K562 (cell line): ENCODE measurements at regions not wholly inside any gene's neighbourhood (a gene's known extent, or its start where the extent isn't known, plus 50 kb on each side); places are given as distances from the start of the nearest gene placed in this dataset.

Experiments
- CBX1 ChIP-seq: sonication (generic); IDR thresholded peaks from 2 replicates; pipeline ENCODE4 v1.6.1; 2016; ENCODE audit warnings: antibody characterized with exemption, low read depth, mild to moderate bottlenecking
- HLTF ChIP-seq: fragments of 450-650 bp; IDR thresholded peaks from 2 replicates; pipeline ENCODE4 v1.6.1; 2016
- TCF7 ChIP-seq: sonication (generic); IDR thresholded peaks from 2 replicates; pipeline ENCODE4 v1.6.1; 2016; ENCODE audit warnings: antibody characterized with exemption, borderline replicate concordance
- ZFP36 ChIP-seq: fragments of 150-350 bp; IDR thresholded peaks from 2 replicates; pipeline ENCODE4 v1.6.1; 2018; ENCODE audit warnings: low read length, low read depth; ENCODE audit not compliant: partially characterized antibody
- ZFP91 ChIP-seq: sonication (generic); formaldehyde crosslinking; IDR thresholded peaks from 2 replicates; pipeline ENCODE4 v1.8.0; 2022; ENCODE audit warnings: mild to moderate bottlenecking, missing genetic modification reagents
- TF ChIP-seq, protein P1 (sequence below): fragments of 450-650 bp; formaldehyde crosslinking; IDR thresholded peaks from 2 replicates; pipeline ENCODE4 v1.4.0; 2020; ENCODE audit warnings: mild to moderate bottlenecking
- TF ChIP-seq, protein P2 (sequence below), 3 experiments: IDR thresholded peaks in 2 of 3; conservative IDR thresholded peaks in 1 of 3; 2 replicates each; pipeline ENCODE4 v1.5.1; 2011 to 2012; ENCODE audit warnings: low read length in 3 of 3, mild to moderate bottlenecking in 3 of 3, control low read depth in 2 of 3, improper control_type of control experiment in 1 of 3, inconsistent platforms in 1 of 3, low read depth in 1 of 3, mixed read lengths in 1 of 3, moderate library complexity in 1 of 3; ENCODE audit not compliant: insufficient read depth in 2 of 3
- TF ChIP-seq, protein P3 (sequence below): sonication (generic); formaldehyde crosslinking; IDR thresholded peaks from 2 replicates; pipeline ENCODE4 v1.9.0; 2022; ENCODE audit warnings: mild to moderate bottlenecking, missing genetic modification reagents

GRCh38 chr13:105740739-105741138, 794.7 kb downstream of the EFNB2 start:
- TF ChIP-seq, protein P1, sequence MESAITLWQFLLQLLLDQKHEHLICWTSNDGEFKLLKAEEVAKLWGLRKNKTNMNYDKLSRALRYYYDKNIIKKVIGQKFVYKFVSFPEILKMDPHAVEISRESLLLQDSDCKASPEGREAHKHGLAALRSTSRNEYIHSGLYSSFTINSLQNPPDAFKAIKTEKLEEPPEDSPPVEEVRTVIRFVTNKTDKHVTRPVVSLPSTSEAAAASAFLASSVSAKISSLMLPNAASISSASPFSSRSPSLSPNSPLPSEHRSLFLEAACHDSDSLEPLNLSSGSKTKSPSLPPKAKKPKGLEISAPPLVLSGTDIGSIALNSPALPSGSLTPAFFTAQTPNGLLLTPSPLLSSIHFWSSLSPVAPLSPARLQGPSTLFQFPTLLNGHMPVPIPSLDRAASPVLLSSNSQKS (CRISPR knock-in tag) = no peak
- TF ChIP-seq CBX1 (no peak), ZFP36 (no peak), HLTF (no peak), ZFP91 (no peak), TCF7 (no peak)
- TF ChIP-seq, protein P2, sequence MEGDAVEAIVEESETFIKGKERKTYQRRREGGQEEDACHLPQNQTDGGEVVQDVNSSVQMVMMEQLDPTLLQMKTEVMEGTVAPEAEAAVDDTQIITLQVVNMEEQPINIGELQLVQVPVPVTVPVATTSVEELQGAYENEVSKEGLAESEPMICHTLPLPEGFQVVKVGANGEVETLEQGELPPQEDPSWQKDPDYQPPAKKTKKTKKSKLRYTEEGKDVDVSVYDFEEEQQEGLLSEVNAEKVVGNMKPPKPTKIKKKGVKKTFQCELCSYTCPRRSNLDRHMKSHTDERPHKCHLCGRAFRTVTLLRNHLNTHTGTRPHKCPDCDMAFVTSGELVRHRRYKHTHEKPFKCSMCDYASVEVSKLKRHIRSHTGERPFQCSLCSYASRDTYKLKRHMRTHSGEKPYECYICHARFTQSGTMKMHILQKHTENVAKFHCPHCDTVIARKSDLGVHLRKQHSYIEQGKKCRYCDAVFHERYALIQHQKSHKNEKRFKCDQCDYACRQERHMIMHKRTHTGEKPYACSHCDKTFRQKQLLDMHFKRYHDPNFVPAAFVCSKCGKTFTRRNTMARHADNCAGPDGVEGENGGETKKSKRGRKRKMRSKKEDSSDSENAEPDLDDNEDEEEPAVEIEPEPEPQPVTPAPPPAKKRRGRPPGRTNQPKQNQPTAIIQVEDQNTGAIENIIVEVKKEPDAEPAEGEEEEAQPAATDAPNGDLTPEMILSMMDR (IDR thresholded peaks at IDR 0.05 in 2 of 3, conservative IDR thresholded peaks at IDR 0.05 in 1 of 3; ENCODE audit: insufficient read depth in 2 of 3, low read depth in 1 of 3, low read length in 3 of 3) = no peak
- TF ChIP-seq, protein P3, sequence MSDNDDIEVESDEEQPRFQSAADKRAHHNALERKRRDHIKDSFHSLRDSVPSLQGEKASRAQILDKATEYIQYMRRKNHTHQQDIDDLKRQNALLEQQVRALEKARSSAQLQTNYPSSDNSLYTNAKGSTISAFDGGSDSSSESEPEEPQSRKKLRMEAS (CRISPR knock-in tag) = no peak
